ENCODE measurements at regions not wholly inside any gene's neighbourhood (a gene's known extent, or its start where the extent isn't known, plus 50 kb on each side); places are given as distances from the start of the nearest gene placed in this dataset.
"Not testable (repeated sequence)": the region's sequence is repeated elsewhere in the genome, so short reads cannot be mapped to it uniquely, and the experiment has no call there.

DNA sequence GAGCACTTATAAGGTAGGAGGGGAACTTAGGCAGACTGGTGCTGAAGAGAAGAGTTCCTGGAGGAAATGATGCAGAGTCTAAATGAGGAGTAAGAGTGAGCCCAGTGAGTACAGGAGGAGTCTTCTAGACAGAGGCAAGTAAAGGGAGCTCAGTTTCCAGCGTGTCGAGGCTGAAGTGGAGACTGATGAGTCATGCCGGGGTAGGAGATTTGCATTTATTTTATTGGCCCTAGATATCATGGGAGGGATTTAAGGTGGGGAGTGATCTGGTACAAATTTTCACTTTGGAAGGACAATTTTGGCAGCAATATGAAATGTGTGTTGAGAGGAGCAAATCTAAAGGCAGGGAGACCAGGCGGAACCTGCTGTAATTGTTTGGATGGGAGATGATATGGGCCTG is 157.5 kb downstream of the TTC8 start:
- POLR2A ChIA-PET, result no interaction called here

DNA sequence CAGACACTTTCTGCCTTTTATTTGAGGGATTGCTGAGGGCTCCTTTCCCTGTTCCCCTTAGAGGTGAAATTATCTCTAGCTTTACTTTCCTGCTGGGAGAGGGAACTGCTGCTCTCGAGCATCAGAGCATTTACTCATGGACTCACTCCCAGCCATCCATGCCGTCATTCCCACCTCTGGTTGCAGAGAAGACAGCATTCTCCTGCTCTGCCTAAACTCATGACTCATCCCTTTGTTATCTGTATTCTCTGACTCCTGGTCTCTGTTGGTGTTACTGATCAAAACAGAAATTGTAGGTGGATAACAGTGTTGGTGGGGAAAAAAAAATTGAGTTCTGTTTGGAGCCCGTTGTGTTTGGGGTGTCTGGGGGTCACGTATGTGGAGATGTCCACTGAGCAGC is 159.3 kb downstream of the TTC8 start:
- ChIA-PET POLR2A (no interaction called here), CTCF (no interaction called here)

More for the DNA sequence above, 157.5 kb downstream of the TTC8 start:
- CTCF ChIA-PET, result no interaction called here

DNA sequence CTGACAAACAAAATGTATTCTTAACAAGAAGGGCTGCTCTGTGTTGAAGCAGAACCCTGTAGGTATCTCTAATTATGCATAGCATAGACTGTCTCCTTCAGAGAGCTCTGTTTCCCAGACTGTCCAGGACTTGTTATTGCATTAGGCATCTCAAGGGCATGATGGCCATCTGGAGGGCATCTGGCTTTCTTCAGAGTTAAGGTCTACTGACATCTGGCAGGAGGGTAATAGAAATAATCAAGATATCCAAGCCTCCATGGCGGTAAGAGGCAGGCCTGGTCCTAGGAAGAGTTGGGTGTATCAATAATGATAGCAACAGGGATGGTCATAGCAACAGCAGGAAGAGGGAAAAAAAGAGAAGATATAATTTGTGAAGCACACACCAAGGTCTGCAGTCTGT is 161.2 kb downstream of the TTC8 start:
- ChIA-PET CTCF (no interaction called here), POLR2A (no interaction called here)

DNA sequence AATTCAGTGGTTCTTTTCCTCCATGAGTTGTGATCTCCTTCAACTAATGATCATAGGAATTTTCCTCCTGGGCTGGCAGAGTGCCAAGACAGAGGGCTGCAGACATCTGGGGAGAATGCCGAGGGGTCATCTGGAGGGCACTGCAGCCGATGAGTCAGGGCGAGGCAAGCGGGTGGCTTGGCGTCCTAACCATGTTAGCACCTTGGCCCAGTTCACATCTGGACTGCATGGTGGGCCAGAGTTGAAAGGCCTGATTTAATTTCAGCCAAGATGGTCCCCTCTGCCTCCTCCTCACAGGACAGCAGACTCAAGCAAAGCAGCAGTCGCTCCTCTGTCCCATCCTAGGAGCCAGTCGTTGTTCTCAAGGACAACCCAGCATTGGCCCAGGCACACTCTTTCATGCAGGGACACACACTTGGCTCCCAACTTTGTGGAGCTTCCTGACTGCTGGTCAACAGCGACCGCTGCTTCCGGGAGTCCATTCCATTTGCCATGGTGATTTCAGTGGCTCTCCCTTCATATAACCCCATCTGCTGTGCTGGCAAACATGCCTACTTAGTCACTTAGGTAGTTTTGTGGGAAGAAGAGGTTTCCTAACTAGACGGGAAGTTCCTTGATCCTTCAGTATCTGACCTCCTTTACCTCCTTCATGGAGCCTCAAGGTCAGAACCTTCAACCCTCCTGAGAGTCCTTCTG is 161.8 kb downstream of the TTC8 start:
- CTCF ChIA-PET, result no interaction called here

DNA sequence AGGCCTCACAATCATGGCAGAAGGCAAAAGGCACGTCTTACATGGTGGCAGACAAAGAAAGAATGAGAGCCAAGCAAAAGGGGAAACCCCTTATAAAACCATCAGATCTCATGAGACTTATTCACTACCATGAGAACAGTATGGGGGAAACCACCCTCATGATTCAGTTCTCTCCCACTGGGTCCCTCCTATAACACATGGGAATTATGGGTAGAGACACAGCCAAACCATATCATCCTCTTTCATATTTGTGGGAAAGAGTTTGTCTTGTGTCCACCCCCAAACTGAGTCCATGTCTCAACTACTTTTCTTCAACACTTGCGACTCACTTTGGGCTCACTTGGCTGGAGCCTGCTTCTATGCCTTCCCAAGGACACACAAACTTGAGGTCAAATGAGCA is 162.5 kb downstream of the TTC8 start:
- POLR2A ChIA-PET, CTCF ChIA-PET: not testable (repeated sequence)

More for the DNA sequence above, 161.8 kb downstream of the TTC8 start:
- POLR2A ChIA-PET, result no interaction called here

DNA sequence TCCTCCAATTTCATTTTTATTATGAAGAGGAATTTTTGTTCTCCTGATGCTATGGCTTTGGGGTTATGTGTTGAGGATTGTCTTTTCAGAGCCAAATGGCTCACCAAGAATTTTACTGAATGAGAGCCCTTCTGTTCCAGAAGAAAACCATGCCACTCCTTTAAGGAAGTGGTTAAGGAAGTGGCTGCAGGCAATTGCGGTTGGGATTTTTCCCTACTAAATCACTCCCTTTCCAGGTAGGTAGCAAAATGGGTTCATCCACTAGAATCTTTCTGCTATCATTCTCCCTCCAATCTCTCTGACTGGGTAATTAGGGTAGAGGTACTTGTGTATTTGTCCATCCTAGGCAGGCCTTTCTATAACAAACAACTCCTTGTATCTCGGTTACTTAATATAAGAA is 163.1 kb downstream of the TTC8 start:
- POLR2A ChIA-PET, result no interaction called here
- CTCF ChIA-PET, result no interaction called here

DNA sequence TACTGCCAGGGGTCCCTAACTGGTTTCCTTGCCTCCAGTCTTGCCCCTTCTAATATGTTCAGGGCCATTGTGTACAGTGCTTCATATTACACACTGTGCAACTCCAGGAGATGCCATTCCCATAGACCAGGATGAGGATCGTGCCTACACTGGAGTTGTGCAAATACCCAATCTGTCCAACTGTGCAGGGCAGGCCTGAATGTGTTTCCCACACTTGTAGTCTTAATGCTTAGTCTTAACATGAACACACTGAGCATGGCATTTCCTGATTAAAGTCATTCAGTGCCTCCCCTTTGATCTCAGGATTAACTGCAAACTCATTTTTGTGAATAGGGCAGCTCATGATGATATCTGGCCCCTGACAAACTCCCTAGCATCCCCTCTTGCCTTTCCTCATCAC is 165.5 kb downstream of the TTC8 start:
- ChIA-PET CTCF (no interaction called here), POLR2A (no interaction called here)

DNA sequence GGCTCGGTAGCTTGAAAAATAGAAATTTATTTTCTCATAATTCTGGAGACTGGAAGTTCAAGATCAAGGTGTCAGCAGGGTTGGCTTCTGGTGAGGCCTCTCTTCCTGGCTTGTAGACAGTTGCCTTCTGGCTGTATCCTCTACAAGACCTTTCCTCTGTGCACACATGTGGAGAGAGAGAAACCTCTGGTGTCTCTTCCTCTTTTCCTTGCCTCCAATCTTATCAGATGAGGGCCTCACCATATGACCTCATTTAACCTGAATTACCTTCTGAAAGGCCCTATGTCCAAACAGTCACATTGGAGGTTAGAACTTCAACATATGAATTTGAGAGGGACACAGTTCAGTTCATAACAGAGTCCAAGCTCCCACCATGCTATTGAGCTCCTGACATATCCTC is 166.4 kb downstream of the TTC8 start:
- ChIA-PET POLR2A (no interaction called here), CTCF (no interaction called here)

DNA sequence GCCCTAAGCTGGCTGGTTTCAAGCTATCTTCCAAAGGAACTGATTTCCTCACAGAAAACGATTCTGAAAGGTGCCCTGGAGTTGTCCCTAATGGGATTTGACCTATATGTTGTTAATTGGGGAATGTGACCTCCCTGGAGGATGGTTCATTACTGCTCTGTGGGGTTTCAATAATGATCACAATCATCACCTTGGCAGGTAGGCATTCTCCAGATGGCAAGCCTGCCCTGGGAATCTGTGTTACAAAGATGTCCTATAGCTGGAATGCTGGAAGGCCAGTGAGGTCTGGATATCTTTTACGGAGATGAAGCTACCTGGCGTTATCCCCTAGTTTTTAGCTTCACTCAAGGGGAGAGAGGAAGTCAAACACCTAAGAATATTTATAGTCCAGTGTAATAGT is 167.6 kb downstream of the TTC8 start:
- ChIA-PET POLR2A (no interaction called here), CTCF (no interaction called here)

DNA sequence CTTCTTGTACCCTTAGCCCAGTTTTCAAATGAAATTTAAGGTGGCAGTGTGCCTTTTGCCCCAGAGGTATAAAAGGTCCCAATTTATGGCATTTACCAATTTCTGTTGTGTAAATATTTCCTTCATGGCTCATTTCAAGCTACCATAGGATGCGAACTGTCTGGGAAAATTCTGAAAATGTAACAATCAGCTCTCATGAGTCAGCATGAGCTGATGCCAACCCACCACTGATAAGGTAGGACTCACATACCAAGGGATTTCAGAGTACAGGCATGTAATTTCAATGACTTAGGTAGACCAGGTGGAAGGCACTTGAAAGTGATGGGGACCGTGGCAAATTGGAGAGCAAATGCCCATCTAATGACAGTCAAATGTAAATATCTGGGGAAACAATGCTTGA is 169.5 kb downstream of the TTC8 start:
- POLR2A ChIA-PET, result no interaction called here
- CTCF ChIA-PET, result no interaction called here

DNA sequence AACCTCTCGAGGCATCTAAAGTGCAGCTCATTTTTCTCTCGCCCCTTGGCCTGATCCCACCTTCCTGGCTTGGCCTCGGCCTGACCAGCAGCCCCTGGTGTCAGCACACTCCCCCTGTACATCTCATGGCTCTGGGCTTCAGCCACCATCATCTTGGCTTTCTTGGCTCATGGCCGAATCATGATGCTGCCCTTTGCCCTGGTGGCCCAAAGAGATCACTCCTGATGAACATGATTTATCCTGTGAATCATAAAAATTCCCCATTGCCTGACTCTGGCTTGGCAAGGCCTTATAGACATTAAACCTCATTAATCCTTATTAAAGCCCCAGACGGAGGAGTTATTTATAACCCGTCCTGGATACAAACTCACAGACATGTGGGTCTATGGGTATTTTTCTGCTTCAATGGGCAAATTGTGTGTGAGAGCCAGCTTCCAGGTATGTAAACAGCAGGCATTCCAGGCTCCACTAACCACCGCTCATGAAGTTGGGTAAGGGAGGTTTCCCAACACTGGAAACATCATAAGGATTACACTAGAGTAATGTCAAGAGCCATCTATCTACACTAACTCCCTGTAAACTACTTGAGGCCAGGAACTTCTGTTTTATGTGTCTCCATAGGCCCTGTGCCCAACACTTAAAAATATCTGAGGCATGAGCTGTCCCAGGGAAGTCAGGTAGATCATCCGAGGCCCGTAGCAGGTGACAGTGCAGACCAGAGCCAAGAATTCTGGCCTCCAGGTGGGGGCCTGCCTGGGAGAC is 171.2 kb downstream of the TTC8 start:
- CTCF ChIA-PET, result no interaction called here
- POLR2A ChIA-PET, result no interaction called here

DNA sequence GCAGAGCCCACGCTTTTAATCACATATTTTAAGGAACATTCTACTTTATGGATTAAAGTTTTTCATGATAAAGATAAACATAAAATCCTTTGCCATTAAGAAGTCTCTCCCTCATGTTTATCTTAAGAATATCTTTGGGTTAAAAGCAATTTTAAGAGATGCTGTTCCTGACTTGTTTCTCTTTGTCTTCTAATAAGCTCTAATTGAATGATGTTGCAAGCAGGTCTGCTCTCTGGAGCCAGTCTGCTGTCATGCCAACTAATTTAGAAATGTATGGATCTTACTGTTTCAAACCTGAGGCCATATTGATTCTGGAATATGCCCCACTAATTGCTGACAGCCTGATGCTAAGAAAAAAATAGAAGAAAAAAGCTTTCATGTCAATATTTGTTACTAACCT is 173.6 kb downstream of the TTC8 start:
- ChIA-PET POLR2A (no interaction called here), CTCF (interaction anchor here (2.6 kb wide), 1 partner anchor 29 kb away, joined by 7 read pairs; no protein-coding TSS in a partner anchor)

DNA sequence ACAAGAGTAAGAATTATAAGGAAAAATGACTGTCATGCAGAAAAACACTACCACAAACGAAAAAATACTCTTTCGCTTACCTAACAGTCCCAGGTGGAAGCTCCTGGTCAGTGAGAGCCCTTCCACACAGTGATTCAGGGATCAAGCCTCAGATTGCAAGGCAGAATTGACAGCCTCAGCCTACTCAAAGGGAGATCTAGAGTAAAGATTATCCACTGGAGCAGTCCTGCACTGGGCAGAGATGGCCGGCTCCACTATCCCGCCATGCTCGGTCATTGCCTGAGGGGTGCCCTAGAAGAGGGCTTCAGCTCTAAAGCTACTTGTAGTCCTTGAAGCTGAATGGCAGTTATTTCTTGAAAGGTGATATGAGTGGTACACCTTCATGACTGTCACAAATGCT is 174.7 kb downstream of the TTC8 start:
- POLR2A ChIA-PET, result no interaction called here
- CTCF ChIA-PET, result interaction anchor here (2.6 kb wide), 1 partner anchor 28 kb away, joined by 7 read pairs; no protein-coding TSS in a partner anchor

DNA sequence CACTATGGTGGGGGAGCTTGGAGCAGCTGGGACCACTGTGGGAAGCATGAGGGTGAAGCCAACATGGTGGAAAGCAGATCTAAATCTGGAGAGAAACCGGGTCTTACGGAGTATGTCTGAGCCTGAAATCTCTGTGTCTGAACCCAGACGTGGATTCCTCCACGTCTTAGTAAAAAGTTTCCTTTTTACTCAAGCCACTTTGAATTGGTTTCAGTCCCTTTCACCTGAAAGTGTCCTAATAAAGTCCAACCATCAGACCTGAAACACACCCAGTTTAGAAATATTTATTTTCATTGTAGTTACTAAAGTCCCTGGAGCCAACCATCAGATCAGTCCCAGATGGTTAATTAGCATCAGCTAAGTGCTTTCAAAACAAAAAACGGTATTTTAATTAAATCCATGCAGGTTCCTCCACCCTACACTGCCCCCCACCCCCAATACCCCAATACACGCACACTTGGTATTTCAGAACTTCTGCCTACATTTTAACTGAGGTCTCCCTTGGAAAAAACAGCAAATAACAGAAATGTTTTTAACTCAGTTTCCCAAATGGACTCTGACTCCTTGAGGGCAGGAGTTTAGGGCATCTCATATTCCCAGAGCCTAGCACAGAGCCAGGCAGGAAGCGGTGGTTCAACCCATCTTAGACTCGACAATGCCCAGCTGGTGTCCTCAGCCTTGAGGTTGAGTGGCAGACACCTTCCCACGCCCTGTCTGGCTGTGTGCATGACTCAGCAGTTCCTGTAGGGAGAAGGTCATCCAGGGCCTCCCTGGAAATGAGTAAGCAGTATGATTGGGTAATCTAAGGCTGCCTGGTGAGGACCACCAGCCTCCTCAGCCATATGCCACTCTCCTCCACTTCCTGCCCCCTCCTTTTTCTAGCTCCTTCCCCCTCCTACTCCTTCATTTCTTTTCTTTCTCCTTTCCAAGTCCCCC is 175.8 kb downstream of the TTC8 start:
- CTCF ChIA-PET, result no interaction called here
- POLR2A ChIA-PET, result no interaction called here

DNA sequence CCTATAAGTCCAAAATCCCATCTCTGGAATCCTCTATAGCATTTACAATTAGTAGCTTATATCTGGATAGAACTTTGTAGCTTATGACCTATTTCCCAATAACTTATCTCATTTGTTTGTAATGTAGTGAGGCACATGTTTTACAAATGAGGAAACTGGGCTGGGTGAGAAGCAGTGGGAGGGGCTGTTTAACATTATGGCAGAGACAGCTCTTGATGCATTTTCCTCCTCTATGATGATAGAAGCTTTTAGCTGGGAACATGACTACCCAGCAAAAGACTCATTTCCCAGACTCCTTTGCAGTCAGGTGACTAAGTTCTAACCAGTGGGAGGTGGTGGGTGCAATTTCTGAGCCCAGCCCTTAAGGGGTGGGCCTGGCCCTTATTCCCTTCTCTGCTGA is 179.7 kb downstream of the TTC8 start:
- ChIA-PET POLR2A (no interaction called here), CTCF (no interaction called here)

DNA sequence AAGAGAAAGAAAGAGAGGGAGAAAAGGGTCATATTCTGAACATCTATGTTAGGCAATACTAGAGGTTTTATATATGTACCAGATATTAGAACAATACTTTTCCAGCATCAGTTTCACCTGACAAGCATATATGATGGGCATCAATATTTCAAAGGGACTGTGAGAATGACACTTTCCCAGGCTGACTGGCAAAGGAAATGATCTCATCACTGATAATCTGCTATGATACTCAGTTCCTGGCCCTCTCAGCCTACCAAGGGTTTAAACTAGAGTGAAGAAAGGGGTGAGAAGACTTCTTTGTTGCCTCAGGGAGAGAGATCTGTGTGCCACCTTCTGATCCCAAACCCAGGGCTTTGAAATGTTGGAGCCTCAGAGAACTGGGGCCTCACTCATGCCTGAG is 183.5 kb downstream of the TTC8 start:
- ChIA-PET POLR2A (no interaction called here), CTCF (no interaction called here)

DNA sequence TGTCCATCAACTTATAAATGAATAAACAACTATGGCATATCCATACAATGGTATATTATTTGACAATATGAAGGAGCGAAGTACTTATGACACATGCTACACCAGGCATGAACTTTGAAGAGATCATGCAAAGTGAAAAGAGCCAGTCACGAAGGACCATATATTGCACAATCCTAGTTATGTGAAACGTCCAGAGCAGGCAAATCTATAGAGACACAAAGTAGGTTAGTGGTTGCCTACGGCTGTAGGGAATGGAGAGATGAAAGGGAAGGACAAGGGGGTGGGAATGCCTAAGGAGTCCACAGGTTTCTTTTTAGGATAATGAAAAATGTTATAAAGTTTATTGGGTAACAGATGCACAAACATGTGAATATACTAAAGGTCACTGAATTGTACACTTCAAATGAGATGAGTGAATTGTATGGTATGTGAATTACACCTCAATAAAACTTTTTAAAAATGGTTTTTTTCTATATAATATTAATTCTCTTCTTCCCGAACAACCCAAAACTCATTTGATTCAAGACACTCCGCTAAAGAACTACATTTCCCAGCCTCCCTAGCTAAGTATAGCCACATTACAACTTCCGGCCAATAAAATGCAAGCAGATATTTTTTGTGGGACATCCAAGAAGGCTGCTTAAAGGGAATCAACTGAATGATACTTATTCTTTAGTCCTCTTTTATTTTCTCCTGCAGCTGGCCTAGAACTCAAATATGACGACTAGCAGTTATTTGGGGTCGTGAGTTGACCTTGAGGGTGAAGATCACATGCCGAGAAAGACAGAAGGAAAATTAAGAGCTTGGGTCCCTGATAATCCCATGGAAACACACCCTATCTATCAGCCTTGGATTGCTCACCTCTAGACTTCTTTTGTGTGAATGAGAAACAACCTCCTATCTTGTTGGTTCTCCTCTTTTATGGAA is 187.2 kb downstream of the TTC8 start:
- CTCF ChIA-PET, result interaction anchor here (0.7 kb wide), 1 partner anchor 51 kb away, joined by 4 read pairs; no protein-coding TSS in a partner anchor
- POLR2A ChIA-PET, result no interaction called here

DNA sequence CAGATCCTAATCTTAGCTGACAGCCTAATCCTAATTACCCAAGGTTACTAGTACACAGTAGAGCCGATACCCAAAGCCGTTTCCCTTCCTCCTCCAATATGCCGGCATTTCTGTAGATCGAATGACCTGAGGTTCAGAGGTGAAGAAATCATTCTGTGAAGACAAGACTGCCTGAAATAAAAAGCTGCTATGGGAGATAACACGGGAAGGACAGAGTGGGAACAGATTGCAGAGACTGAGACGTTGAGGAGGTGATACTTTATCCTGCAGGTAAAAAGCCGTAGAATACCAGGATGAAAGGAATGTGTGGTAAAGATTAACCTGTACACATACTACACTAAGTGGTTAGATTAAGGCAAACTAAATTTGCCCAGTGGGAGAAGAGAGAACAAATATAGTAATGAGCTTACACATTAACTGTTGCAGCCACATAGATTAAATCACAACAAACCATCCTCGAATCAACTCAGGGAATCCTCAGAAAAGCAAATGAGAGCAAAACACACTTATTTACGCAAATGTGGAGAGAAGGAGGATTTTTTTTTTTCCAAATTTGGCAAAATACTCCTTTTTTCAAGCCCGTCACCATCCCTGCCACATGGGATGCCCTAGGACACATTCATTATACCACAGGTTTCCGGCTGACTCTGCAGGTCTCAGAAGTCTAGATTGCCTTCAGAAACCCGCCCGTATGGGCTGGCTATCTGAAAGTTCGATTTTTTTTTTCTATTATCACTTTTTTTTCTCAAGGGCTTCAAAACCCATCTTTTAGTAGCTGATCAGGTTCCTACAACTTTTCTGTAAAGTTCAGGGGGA is 188.0 kb downstream of the TTC8 start:
- ChIA-PET CTCF (interaction anchor here (0.7 kb wide), 1 partner anchor 50 kb away, joined by 4 read pairs; no protein-coding TSS in a partner anchor), POLR2A (no interaction called here)

DNA sequence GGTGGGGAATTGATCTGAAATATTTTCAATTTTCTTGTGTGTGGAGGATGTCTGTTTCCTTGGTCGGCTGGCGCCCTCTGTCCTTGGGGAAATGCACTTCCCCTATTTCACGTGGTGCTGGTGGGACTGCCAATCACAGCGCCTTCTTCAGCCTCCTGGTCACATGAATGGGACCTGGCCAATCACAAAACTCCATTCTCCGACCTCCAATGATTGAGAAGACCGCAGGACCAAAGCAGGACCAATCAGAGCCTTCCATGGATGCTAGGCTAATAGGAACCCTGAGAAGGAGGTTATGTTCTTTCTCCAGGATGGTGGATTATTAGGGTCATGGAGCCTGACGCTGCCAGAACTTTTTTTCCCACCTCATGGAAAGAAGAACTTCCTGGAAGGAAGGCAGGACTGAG is 188.7 kb downstream of the TTC8 start:
- POLR2A ChIA-PET, result no interaction called here
- CTCF ChIA-PET, result no interaction called here
